VCaP (cell line): ENCODE measurements at regions not wholly inside any gene's neighbourhood (a gene's known extent, or its start where the extent isn't known, plus 50 kb on each side); places are given as distances from the start of the nearest gene placed in this dataset.
"Not testable (repeated sequence)": the region's sequence is repeated elsewhere in the genome, so short reads cannot be mapped to it uniquely, and the experiment has no call there.

ENCODE experiments used
- H3K27ac ChIP-seq: fragments of 450-650 bp; 2 replicates; pipeline ENCODE4 v1.5.1; 2017
- TF ChIP-seq, protein P1 (sequence below): fragments of 450-650 bp; conservative IDR thresholded peaks from 2 replicates; pipeline ENCODE4 v1.5.1; 2017; ENCODE audit warnings: mild to moderate bottlenecking, moderate library complexity

DNA sequence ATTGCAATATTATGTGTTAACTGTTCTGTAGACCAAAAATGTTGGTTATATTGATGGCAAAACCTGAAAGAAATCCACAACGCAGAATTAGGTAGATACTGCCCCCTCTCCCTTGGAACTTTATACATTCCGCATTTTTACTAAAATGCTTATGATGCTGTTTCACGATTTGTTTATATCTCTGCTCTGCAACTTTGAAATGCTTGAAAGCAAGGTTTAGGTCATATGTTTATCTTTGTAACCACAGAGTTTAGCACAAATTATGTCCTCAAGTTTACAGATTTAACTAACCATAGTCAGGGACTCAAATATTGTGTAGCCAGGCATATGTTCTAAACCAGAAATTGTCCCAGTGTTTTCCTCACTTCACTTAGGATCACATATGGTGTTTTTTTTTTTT lies 66.1 kb upstream of the H2AZ1 start:
- TF ChIP-seq, protein P1, sequence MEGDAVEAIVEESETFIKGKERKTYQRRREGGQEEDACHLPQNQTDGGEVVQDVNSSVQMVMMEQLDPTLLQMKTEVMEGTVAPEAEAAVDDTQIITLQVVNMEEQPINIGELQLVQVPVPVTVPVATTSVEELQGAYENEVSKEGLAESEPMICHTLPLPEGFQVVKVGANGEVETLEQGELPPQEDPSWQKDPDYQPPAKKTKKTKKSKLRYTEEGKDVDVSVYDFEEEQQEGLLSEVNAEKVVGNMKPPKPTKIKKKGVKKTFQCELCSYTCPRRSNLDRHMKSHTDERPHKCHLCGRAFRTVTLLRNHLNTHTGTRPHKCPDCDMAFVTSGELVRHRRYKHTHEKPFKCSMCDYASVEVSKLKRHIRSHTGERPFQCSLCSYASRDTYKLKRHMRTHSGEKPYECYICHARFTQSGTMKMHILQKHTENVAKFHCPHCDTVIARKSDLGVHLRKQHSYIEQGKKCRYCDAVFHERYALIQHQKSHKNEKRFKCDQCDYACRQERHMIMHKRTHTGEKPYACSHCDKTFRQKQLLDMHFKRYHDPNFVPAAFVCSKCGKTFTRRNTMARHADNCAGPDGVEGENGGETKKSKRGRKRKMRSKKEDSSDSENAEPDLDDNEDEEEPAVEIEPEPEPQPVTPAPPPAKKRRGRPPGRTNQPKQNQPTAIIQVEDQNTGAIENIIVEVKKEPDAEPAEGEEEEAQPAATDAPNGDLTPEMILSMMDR = no peak
- no peak overlapping the region for H3K27ac ChIP-seq

DNA sequence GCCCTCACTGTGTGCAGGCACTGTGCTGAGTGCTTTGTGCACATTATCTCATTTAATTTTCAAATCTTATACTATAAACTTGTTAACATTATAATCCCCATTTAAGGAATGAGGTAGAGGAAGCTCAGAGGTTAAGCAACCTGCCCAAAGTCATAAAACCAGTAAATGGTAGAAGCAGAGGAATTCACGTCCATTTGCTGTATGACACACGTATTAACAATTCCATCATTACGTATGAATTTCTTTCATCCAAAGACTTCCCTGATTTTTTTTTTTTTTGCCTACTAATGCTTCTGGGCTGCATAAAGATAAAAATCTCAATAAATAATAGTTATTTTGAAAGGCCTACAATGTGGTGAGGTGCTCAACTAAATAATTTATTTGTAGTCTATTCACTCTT lies 64.5 kb upstream of the H2AZ1 start:
- no peak overlapping the region for H3K27ac ChIP-seq
- TF ChIP-seq, protein P1 = no peak

DNA sequence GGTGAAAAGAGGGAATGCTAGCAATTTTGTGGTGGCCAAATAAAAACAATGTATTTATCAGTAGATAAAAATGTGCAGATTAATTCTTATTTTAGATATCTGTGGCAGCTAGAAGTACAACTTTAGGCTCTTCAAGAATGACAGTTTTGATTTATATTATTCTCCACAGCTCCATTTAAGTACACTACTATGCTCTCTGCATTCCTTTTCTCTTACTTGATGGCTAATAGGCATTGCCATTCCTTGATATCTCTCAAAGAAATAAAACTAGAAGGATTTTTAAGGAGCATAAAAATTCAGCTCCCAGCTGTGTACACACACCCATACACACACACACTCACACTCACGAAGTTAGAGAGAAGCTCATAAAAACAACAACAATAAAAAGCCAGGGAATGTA lies 59.4 kb upstream of the H2AZ1 start:
- H3K27ac ChIP-seq = no peak overlapping the region
- TF ChIP-seq, protein P1 = no peak

DNA sequence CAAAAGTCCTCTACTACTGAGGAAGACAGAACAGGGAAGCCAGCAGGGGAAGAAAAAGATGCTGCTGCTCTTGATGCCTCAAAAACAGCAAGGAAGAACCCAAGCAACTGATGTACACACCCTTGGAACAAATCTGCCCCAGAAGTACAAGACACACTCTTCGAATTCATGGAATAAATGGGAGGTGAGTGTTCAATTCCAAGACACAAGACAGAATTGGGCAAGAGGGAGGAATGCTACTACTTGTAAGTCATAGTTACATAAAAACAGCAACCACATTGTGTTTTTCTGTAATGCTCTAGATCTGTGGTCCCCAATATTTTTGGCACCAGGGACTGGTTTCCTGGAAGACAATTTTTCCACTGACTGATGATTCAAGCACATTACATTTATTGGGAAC lies 58.0 kb upstream of the H2AZ1 start:
- H3K27ac ChIP-seq = no peak overlapping the region
- TF ChIP-seq, protein P1 = no peak

DNA sequence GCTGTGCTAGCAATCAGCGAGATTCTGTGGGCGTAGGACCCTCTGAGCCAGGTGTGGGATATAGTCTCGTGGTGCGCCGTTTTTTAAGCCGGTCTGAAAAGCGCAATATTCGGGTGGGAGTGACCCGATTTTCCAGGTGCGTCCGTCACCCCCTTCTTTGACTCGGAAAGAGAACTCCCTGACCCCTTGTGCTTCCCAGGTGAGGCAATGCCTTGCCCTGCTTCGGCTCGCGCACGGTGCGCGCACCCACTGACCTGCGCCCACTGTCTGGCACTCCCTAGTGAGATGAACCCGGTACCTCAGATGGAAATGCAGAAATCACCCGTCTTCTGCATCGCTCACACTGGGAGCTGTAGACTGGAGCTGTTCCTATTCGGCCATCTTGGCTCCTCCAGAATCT lies 56.1 kb upstream of the H2AZ1 start:
- not testable (repeated sequence) for H3K27ac ChIP-seq
